GM19025 (cell line): ENCODE measurements at regions not wholly inside any gene's neighbourhood (a gene's known extent, or its start where the extent isn't known, plus 50 kb on each side); places are given as distances from the start of the nearest gene placed in this dataset.

ENCODE experiments used
- ATAC-seq: cut with Tn5 transposase; IDR thresholded peaks from one replicate; pipeline ENCODE4 v1.9.1; 2021; ENCODE audit warnings: mild to moderate bottlenecking, low read depth, moderate library complexity; ENCODE audit not compliant: unreplicated experiment

DNA sequence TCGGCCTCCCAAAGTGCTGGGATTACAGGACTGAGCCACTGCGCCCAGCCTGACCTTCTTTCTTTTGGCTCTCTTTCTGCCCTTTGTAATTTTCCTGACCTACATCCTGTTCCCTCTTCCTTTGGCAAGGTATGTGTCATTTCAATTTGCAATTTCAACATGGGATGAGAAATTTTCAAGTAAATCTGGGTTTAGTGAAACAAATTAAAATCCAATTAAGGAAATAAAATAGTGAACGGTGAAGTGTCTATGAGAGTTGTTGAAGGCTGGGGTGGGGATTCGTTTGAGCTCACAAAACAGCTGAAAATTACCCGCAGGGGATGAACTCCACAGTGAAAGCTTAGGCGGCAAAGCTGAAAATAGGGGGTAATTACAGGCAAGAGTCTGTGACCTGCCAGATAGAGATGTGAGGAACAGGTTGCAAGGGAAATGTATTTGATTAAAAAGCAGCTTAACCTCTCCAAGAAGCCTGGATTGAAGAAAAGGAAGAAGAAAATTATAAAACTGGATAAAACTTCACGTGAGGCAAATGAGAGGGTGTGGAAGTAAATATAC, 277.7 kb downstream of the UTP18 start:
- ATAC-seq, result no peak

DNA sequence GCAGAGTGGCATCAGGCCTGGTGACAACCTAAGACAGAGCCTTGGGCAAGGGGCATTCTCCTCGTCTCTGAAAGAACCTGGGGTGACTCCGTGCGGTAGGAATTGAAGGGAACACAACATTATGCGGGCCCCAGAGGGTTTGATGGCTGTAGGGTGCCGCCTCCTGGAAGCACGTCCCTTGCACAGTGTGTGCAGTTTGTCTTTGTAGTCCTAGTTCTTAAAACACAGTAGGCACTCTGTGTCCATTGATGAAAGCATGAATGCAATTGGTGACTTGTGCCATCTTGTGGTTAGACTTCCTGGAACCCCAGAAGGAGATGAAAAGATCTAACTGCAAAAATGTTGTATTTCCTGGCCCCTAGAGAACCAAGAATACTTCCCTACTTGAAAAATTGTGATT, 279.8 kb downstream of the UTP18 start:
- ATAC-seq, result no peak

DNA sequence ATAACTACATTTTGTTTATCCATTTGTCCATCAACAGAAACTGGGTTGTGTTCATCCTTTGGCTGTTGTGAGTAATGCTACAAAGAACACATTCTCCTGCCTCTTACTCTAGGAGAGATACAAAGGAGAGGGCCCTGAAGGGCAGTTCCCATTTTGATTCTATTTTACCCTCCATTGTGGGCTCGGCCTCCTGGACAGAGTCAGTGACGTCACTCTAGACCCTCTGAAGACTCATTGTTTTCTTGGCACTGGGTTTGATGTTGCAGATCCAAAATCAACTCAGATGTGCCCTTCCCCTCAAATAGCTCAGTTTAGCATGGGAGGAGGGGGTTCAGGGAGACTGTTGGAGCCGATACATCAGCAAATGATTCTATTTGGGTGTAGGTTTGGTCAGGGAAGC, 280.9 kb downstream of the UTP18 start:
- no peak for ATAC-seq

DNA sequence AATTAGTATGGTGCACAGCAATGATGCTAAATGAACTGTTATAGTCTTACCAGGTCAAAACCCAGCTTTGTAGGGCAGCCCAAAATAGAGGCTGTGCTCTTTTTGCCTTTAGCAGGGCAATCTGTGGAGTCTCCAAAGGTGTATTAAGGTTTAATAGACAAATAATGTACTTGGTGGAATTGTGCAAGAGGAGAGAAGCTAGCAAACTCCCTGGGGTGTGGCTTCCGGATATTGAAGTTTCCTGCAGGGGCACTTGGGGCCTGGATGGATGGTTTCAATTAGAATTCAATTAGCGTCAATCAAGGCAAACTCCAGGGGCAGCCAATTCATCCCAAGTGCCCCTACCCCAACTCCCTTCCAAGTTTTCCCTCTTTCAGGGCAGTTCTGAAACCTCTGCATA, 285.8 kb downstream of the UTP18 start:
- ATAC-seq, result no peak

DNA sequence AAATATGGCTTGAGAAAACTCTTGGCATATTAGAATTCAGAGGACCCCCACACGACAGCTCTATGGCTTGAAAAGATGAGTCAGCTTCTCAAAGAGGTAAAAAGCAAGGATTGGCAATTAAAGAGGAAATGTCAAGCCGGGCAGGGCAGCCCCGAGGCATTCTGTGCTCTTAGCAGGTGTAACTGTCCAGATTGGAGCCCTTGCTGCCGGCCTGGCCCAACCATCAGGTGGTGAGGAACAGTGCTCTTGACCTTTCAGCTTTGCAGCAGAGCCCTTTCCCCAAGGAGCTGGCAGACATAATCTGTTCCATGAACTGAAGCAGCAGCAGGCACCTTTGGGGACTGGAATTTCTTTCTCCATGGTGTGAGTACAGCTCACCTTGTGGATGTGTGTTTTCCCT, 287.8 kb downstream of the UTP18 start:
- no peak for ATAC-seq

DNA sequence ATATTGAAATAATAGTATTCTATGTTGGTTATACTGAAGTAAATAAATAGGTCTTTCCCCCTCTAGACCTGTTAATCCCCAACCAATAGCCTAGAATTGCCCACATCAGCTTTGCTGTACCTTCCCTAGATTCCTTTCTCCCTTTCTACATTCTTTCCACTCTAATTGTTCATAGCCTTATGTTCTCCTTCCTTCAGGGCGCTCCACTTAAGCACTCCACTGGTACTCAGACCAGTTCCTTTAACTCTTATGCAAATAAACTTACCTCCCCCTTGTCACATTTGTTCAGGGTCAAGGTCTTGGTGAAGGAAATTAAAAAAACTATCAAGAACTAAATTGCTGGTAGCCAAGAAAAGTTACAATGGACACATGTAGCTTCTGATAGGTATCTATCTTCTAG, 294.8 kb downstream of the UTP18 start:
- no peak for ATAC-seq

DNA sequence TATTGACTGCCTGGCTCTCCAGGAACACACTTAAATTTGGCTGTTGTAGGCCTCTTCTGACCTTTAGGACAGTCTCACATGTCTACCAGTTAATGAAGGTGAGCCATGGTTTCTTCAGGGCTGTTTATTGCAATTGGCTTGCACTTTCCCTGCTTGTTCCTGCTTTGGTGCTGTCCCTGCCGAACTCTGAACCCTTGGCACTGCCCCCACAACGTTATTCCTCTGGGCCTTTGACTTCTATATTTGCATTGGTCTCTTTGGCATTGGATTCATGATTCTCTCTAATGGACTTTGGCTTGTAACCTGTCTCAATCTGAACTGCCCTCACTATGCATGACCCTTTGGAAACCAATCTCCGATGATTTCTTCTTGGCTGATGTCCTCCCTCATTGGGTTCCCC, 299.4 kb downstream of the UTP18 start:
- ATAC-seq, result no peak

DNA sequence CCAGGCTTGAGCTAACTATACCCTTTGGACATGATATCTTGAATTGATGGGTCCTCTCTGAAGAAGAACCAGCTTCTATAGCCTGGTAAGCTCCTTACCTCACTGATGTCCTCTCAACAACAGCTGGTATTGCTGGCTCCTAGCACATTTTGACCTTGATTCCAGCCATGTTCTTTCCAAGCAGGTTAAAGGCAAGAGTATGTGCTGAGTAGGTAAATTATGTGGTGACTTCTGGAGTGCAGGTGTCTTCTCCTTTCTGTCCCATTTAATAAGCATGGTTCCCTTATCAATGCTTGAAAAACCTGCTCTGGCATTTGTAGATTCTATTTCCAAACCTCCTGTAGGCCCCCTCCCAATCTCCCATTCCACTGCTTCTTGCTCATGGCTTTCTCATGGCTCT, 300.1 kb downstream of the UTP18 start:
- ATAC-seq, result no peak

DNA sequence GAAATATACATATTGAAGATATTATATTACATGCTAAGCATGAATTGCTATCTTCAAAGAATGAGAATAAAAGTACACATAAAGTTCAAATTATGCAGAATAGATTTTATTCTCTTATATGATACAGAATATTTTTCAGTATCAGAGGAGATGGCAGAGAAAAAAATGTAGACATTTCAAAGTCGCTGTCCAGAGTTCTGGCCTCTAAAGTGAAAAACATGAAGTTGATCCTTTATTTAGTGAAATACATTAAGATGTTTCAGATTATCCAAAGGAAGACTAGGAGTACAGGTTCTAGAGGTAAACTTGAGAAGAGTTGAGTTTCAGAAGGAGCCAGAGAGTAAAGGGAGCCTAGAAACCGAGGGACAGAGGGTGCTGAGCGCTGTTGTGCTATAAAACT, 303.6 kb downstream of the UTP18 start:
- no peak for ATAC-seq

DNA sequence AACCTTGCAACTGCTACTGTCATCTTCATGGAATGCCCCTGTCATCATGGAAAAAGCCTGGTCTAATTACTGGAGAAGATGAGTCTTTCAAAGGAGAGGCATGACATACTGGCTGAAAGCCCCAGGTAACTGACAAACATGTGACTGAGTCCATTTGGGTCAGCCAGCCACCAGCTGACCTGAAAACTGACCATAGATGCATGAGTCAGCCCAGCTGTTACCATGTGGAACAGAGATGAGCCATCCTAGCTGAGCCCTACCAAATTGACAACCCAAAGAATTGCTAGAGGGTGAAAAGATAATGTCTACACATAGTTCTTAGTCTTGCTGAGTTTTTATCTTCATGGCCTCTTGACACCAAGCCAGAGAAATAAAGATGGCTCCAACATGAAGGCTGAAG, 311.8 kb downstream of the UTP18 start:
- no peak for ATAC-seq
